GM12891 (cell line): ENCODE measurements at regions not wholly inside any gene's neighbourhood (a gene's known extent, or its start where the extent isn't known, plus 50 kb on each side); places are given as distances from the start of the nearest gene placed in this dataset.

Experiments used
- POLR2A ChIP-seq: IDR thresholded peaks from 2 replicates; pipeline ENCODE4 v1.6.1; 2011; ENCODE audit warnings: low read depth, low read length, control low read depth
- POLR2AphosphoS5 ChIP-seq: IDR thresholded peaks from 2 replicates; pipeline ENCODE4 v1.6.1; 2011; ENCODE audit warnings: low read depth, low read length, control low read depth
- SPI1 ChIP-seq: IDR thresholded peaks from 2 replicates; pipeline ENCODE4 v1.6.1; 2011; ENCODE audit warnings: low read depth, low read length, control low read depth
- TAF1 ChIP-seq: IDR thresholded peaks from 2 replicates; pipeline ENCODE4 v1.6.1; 2011; ENCODE audit warnings: low read depth, low read length, control low read depth

DNA sequence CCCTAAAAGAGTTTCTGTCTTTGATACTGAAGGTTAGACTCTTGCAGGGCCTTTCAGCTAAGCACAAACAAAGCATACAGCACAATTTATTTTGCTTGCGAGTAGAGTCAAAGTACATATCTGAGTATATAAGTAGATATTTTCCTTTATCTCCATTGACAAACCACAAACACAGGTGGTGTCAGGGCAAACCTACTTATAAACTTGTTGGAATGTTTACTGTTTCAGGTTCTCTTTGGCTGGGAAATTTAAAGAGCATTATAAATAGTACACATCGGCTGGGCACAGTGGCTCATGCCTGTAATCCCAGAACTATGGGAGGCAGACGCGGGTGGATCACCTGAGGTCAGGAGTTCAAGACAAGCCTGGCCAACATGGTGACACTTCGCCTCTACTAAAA, 442.6 kb upstream of the PSMD7 start:
- TF ChIP-seq POLR2A (no peak), POLR2AphosphoS5 (no peak), SPI1 (no peak), TAF1 (no peak)
